Neural progenitor cell (in vitro differentiated cells): ENCODE measurements at regions not wholly inside any gene's neighbourhood (a gene's known extent, or its start where the extent isn't known, plus 50 kb on each side); places are given as distances from the start of the nearest gene placed in this dataset.

ENCODE experiments used
- DNase-seq: peaks from one replicate; pipeline ENCODE4 v3.0.0-alpha.2; 2016; ENCODE audit warnings: low spot score
- H2AFZ ChIP-seq: fragments of 200-600 bp; sonication (generic); replicated peaks from 2 replicates; pipeline ENCODE4 v1.6.1; 2016; ENCODE audit warnings: antibody characterized with exemption
- H3F3A ChIP-seq: fragments of 200-600 bp; sonication (generic); 2 replicates; pipeline ENCODE4 v1.6.1; 2016; ENCODE audit warnings: antibody characterized with exemption, low read depth
- H3K27ac ChIP-seq: fragments of 200-600 bp; sonication (generic); 2 replicates; pipeline ENCODE4 v1.5.1; 2016; ENCODE audit warnings: mild to moderate bottlenecking
- H3K27me3 ChIP-seq: fragments of 200-600 bp; sonication (generic); 2 replicates; pipeline ENCODE4 v1.6.1; 2016; ENCODE audit warnings: mild to moderate bottlenecking, moderate library complexity
- H3K36me3 ChIP-seq: fragments of 200-600 bp; sonication (generic); 2 replicates; pipeline ENCODE4 v1.5.1; 2016
- H3K4me1 ChIP-seq: fragments of 200-600 bp; sonication (generic); 2 replicates; pipeline ENCODE4 v1.6.1; 2016; ENCODE audit warnings: mixed run types
- H3K4me2 ChIP-seq: fragments of 200-600 bp; sonication (generic); 2 replicates; pipeline ENCODE4 v1.6.1; 2016
- H3K4me3 ChIP-seq: fragments of 200-600 bp; sonication (generic); 2 replicates; pipeline ENCODE4 v1.5.1; 2016
- H3K79me2 ChIP-seq: fragments of 200-600 bp; sonication (generic); 2 replicates; pipeline ENCODE4 v1.6.1; 2016; ENCODE audit warnings: low read depth
- H3K9ac ChIP-seq: fragments of 200-600 bp; sonication (generic); 2 replicates; pipeline ENCODE4 v1.6.1; 2016
- H3K9me3 ChIP-seq: fragments of 200-600 bp; sonication (generic); 2 replicates; pipeline ENCODE4 v1.5.1; 2016; ENCODE audit warnings: low read depth
- H4K20me1 ChIP-seq: fragments of 200-600 bp; sonication (generic); 2 replicates; pipeline ENCODE4 v1.6.1; 2016; ENCODE audit warnings: low read depth
- H3K27ac Mint-ChIP-seq: 3 replicates; pipeline ENCODE4 v1.8.0; 2021; ENCODE audit warnings: mixed read lengths
- H3K27me3 Mint-ChIP-seq: 2 replicates; pipeline ENCODE4 v1.8.0; 2022; ENCODE audit warnings: low read depth, mild to moderate bottlenecking, inconsistent platforms, moderate library complexity, mixed read lengths; ENCODE audit not compliant: insufficient read depth
- H3K36me3 Mint-ChIP-seq: 3 replicates; pipeline ENCODE4 v1.8.0; 2021; ENCODE audit warnings: mixed read lengths
- H3K4me1 Mint-ChIP-seq: 3 replicates; pipeline ENCODE4 v1.8.0; 2021; ENCODE audit warnings: mixed read lengths
- H3K4me3 Mint-ChIP-seq: 3 replicates; pipeline ENCODE4 v1.8.0; 2021; ENCODE audit warnings: mild to moderate bottlenecking, moderate library complexity, mixed read lengths
- H3K9me3 Mint-ChIP-seq: 3 replicates; pipeline ENCODE4 v1.8.0; 2020; ENCODE audit warnings: mixed read lengths
- EZH2 ChIP-seq: fragments of 200-600 bp; sonication (generic); IDR thresholded peaks from 2 replicates; pipeline ENCODE4 v1.6.1; 2017; ENCODE audit warnings: antibody characterized with exemption, mild to moderate bottlenecking, moderate library complexity
- EZH2phosphoT487 ChIP-seq: fragments of 200-600 bp; sonication (generic); IDR thresholded peaks from 2 replicates; pipeline ENCODE4 v1.6.1; 2017; ENCODE audit warnings: antibody characterized with exemption
- TF ChIP-seq, protein P1 (sequence below): fragments of 200-600 bp; sonication (generic); IDR thresholded peaks from 2 replicates; pipeline ENCODE4 v1.5.1; 2017; ENCODE audit warnings: antibody characterized with exemption, mild to moderate bottlenecking

DNA sequence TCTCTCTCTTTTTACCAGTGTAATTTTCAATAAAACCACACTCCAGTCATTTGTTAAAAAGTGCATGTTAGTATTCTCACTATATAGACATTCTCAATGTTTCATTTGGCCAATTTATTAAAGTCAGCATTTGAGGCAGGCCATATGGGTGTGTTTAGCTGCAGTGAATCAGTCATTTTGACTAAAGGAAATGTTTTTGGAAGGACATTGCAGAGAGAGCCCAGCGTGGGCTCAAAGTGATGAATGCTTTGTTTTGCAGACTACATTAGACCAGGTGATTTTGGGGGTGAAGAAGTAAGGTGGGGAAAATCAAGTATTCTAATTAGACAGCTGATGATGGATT is 116.7 kb downstream of the POSTN start:
- no peaks in the 10 kb centered on the region for H3K9me3 Mint-ChIP-seq
- H3K4me1 Mint-ChIP-seq: peaks cover 1% of the 10 kb centered on the region
- no peaks in the 10 kb centered on the region for H3K27me3 Mint-ChIP-seq
- no peak overlapping the region for H2AFZ ChIP-seq
- no peaks in the 10 kb centered on the region for H3K79me2 ChIP-seq
- no peak overlapping the region for H3K4me3 Mint-ChIP-seq
- no peaks in the 10 kb centered on the region for H3K36me3 ChIP-seq
- DNase-seq: no peak
- H3K4me3 ChIP-seq: no peak overlapping the region
- TF ChIP-seq EZH2phosphoT487 (no peak), EZH2 (no peak)
- TF ChIP-seq, protein P1, sequence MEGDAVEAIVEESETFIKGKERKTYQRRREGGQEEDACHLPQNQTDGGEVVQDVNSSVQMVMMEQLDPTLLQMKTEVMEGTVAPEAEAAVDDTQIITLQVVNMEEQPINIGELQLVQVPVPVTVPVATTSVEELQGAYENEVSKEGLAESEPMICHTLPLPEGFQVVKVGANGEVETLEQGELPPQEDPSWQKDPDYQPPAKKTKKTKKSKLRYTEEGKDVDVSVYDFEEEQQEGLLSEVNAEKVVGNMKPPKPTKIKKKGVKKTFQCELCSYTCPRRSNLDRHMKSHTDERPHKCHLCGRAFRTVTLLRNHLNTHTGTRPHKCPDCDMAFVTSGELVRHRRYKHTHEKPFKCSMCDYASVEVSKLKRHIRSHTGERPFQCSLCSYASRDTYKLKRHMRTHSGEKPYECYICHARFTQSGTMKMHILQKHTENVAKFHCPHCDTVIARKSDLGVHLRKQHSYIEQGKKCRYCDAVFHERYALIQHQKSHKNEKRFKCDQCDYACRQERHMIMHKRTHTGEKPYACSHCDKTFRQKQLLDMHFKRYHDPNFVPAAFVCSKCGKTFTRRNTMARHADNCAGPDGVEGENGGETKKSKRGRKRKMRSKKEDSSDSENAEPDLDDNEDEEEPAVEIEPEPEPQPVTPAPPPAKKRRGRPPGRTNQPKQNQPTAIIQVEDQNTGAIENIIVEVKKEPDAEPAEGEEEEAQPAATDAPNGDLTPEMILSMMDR: no peak
- H3K27ac Mint-ChIP-seq: no peak overlapping the region
- H3K9me3 ChIP-seq: no peaks in the 10 kb centered on the region
- H3K4me1 ChIP-seq: no peaks in the 10 kb centered on the region
- no peaks in the 10 kb centered on the region for H3F3A ChIP-seq
- H3K36me3 Mint-ChIP-seq: no peaks in the 10 kb centered on the region
- no peaks in the 10 kb centered on the region for H4K20me1 ChIP-seq
- H3K9ac ChIP-seq: no peak overlapping the region
- no peak overlapping the region for H3K27ac ChIP-seq
- no peaks in the 10 kb centered on the region for H3K27me3 ChIP-seq
- no peak overlapping the region for H3K4me2 ChIP-seq

DNA sequence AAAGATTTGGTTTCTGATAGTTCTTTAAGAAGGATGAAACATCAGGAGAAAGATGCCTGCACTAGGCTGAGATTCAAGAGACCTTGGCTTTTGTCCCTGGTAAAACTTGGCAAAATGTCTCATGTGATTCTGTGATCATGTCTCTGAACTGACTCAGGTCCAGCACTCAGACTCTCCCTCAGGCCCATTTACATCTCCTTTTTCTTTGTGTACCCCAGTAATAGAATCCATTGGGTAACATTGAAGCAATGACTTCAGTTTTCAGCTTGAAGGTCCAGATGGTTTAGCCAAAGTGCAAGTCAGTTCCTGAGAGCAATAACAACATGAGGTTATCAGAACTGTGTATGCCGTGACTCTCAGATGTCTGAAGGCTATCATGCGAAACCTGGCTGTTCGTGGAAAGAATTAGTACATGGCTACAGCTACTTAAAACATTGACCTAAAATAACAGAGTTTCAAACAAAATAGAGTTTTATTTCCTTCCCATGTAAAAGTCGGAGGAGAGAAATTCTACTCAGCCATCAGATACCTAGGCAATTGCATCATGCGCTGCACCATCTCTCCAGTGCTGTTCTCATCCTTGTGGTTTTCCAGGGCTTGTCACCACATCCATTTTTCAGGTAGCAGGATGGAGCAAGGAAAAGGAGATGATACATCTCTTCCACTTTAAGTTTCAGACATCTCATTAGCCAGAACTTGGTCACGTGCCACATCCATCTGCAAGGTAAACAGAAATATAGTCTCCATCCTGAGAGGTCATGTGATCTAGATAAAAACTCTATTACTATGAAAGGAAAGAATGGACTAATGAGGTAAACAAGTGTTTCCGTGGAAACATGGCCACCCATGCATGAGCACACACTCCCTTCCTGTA is 117.3 kb downstream of the POSTN start:
- Mint-ChIP-seq H3K27me3 (no peaks in the 10 kb centered on the region), H3K9me3 (no peaks in the 10 kb centered on the region), H3K4me1 (peaks cover 4% of the 10 kb centered on the region), H3K4me3 (no peak overlapping the region), H3K36me3 (no peaks in the 10 kb centered on the region), H3K27ac (no peak overlapping the region)
- Histone ChIP-seq H3K9ac (no peak overlapping the region), H3K27ac (no peak overlapping the region), H3K27me3 (no peaks in the 10 kb centered on the region), H3K36me3 (no peaks in the 10 kb centered on the region), H2AFZ (no peak overlapping the region), H3K79me2 (no peaks in the 10 kb centered on the region), H3K4me2 (no peak overlapping the region), H4K20me1 (no peaks in the 10 kb centered on the region), H3F3A (no peaks in the 10 kb centered on the region), H3K4me1 (peaks cover 3% of the 10 kb centered on the region), H3K4me3 (no peak overlapping the region), H3K9me3 (no peaks in the 10 kb centered on the region)
- TF ChIP-seq, protein P1: no peak
- TF ChIP-seq EZH2: no peak
- no peak for TF ChIP-seq EZH2phosphoT487
- DNase-seq: no peak

DNA sequence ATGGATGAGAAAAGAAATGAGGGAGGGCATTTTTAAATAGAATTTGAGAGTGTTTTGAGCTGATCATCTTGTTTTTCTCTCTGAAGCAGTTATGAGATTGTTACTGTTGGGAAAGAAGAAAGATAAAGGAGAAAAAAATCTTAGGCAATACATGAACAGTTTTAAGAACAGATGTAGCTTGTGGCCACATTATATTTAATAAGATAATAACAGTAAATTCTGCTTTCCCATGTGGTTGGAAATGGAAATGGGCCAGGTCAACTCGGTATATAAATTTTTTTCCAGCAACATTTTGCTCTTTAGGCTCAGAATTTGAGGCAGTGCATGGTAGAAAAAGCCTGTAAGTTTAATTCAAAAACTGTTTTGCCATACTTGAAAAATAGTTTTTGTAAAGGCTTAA is 118.7 kb downstream of the POSTN start:
- H3K9ac ChIP-seq: no peak overlapping the region
- Mint-ChIP-seq H3K27me3 (no peaks in the 10 kb centered on the region), H3K9me3 (no peaks in the 10 kb centered on the region), H3K4me1 (peaks cover 7% of the 10 kb centered on the region), H3K36me3 (no peaks in the 10 kb centered on the region), H3K4me3 (no peak overlapping the region), H3K27ac (no peak overlapping the region)
- H4K20me1 ChIP-seq: no peaks in the 10 kb centered on the region
- no peaks in the 10 kb centered on the region for H3K36me3 ChIP-seq
- no peak for DNase-seq
- TF ChIP-seq EZH2phosphoT487 (no peak), EZH2 (no peak)
- TF ChIP-seq, protein P1: no peak
- no peak overlapping the region for H3K27ac ChIP-seq
- H3K9me3 ChIP-seq: no peaks in the 10 kb centered on the region
- H3K4me1 ChIP-seq: peaks cover 3% of the 10 kb centered on the region
- H3K4me2 ChIP-seq: no peak overlapping the region
- no peak overlapping the region for H3K4me3 ChIP-seq
- H3K79me2 ChIP-seq: no peaks in the 10 kb centered on the region
- no peak overlapping the region for H2AFZ ChIP-seq
- H3K27me3 ChIP-seq: no peaks in the 10 kb centered on the region
- H3F3A ChIP-seq: no peaks in the 10 kb centered on the region
